Liver (tissue), 8 donors: ENCODE measurements at regions not wholly inside any gene's neighbourhood (a gene's known extent, or its start where the extent isn't known, plus 50 kb on each side); places are given as distances from the start of the nearest gene placed in this dataset.

Source experiments
- DNase-seq: peaks from one replicate; pipeline ENCODE4 v3.0.0-alpha.2; 2017; ENCODE audit warnings: low spot score
- H3K27ac ChIP-seq, 2 donors: one replicate each; pipeline ENCODE4 v1.7.0; 2013; ENCODE audit warnings: inconsistent platforms in 2 of 2, low read length in 2 of 2, control low read depth in 1 of 2, low read depth in 1 of 2, mild to moderate bottlenecking in 1 of 2
- H3K27me3 ChIP-seq, 4 donors: one replicate each; pipeline versions ENCODE4 v1.6.1 to v1.7.0; 2013; ENCODE audit warnings: low read length in 3 of 4, inconsistent platforms in 1 of 4, mild to moderate bottlenecking in 1 of 4, moderate library complexity in 1 of 4; ENCODE audit not compliant: control insufficient read depth in 4 of 4, insufficient read depth in 4 of 4
- H3K36me3 ChIP-seq, 4 donors: one replicate each; pipeline versions ENCODE4 v1.6.1 to v1.7.0; 2013; ENCODE audit warnings: low read length in 3 of 4, mild to moderate bottlenecking in 3 of 4, low read depth in 1 of 4, moderate library complexity in 1 of 4; ENCODE audit not compliant: control insufficient read depth in 4 of 4, insufficient read depth in 3 of 4
- H3K4me1 ChIP-seq, 4 donors: one replicate each; pipeline versions ENCODE4 v1.6.1 to v1.7.0; 2013; ENCODE audit warnings: low read length in 3 of 4, mild to moderate bottlenecking in 3 of 4, moderate library complexity in 1 of 4; ENCODE audit not compliant: control insufficient read depth in 4 of 4, insufficient read depth in 4 of 4
- H3K4me3 ChIP-seq, 3 donors: one replicate each; pipeline versions ENCODE4 v1.6.1 to v1.7.0; 2013; ENCODE audit warnings: low read length in 3 of 3, control low read depth in 1 of 3, low read depth in 1 of 3, mild to moderate bottlenecking in 1 of 3
- H3K9ac ChIP-seq, 2 donors: one replicate each; pipeline ENCODE4 v1.7.0; 2013; ENCODE audit warnings: low read length in 2 of 2, mild to moderate bottlenecking in 2 of 2, moderate library complexity in 2 of 2, control low read depth in 1 of 2, low read depth in 1 of 2
- H3K9me3 ChIP-seq, 4 donors: one replicate each; pipeline versions ENCODE4 v1.6.1 to v1.7.0; 2013; ENCODE audit warnings: low read length in 3 of 4; ENCODE audit not compliant: control insufficient read depth in 4 of 4
- ATF3 ChIP-seq: IDR thresholded peaks from 2 replicates; pipeline ENCODE4 v1.6.1; 2016; ENCODE audit warnings: antibody characterized with exemption
- CTCF ChIP-seq: fragments of 150-350 bp; IDR thresholded peaks from 2 replicates; pipeline ENCODE4 v1.5.1; 2017; ENCODE audit warnings: improper control_type of control experiment, low read depth, low read length; ENCODE audit not compliant: missing input control
- GABPA ChIP-seq, 2 donors: IDR thresholded peaks in 1 of 2; conservative IDR thresholded peaks in 1 of 2; 2 replicates each; pipeline ENCODE4 v1.6.1; 2016; ENCODE audit warnings: antibody characterized with exemption in 2 of 2, mild to moderate bottlenecking in 1 of 2, moderate library complexity in 1 of 2
- HNF4A ChIP-seq, 2 donors: conservative IDR thresholded peaks; 2 replicates each; pipeline ENCODE4 v1.6.1; 2016; ENCODE audit warnings: antibody characterized with exemption in 2 of 2, mild to moderate bottlenecking in 2 of 2
- HNF4G ChIP-seq: IDR thresholded peaks from 2 replicates; pipeline ENCODE4 v1.6.1; 2016; ENCODE audit warnings: antibody characterized with exemption
- JUND ChIP-seq, 2 donors: IDR thresholded peaks; 2 replicates each; pipeline ENCODE4 v1.6.1; 2016; ENCODE audit warnings: antibody characterized with exemption in 2 of 2
- MAX ChIP-seq: IDR thresholded peaks from 2 replicates; pipeline ENCODE4 v1.6.1; 2016; ENCODE audit warnings: antibody characterized with exemption
- NR2F2 ChIP-seq: IDR thresholded peaks from 2 replicates; pipeline ENCODE4 v1.6.1; 2016; ENCODE audit warnings: antibody characterized with exemption
- RAD21 ChIP-seq, 2 donors: IDR thresholded peaks; 2 replicates each; pipeline ENCODE4 v1.6.1; 2016; ENCODE audit warnings: antibody characterized with exemption in 2 of 2, mild to moderate bottlenecking in 2 of 2
- REST ChIP-seq: IDR thresholded peaks from 2 replicates; pipeline ENCODE4 v1.6.1; 2016; ENCODE audit warnings: antibody characterized with exemption, mild to moderate bottlenecking
- RXRA ChIP-seq, 2 donors: IDR thresholded peaks; 2 replicates each; pipeline ENCODE4 v1.6.1; 2017 to 2018; ENCODE audit warnings: antibody characterized with exemption in 2 of 2, mild to moderate bottlenecking in 1 of 2
- YY1 ChIP-seq: IDR thresholded peaks from 2 replicates; pipeline ENCODE4 v1.6.1; 2016; ENCODE audit warnings: antibody characterized with exemption, mild to moderate bottlenecking
- ZBTB33 ChIP-seq: IDR thresholded peaks from 2 replicates; pipeline ENCODE4 v1.6.1; 2016; ENCODE audit warnings: antibody characterized with exemption
- WGBS: extraction: QIAGEN DNeasy Blood & Tissue Kit; methylation state at CpG from one replicate; pipeline ENCODE4 v1.1.7; 2013; 5-methylcytosine and 5-hydroxymethylcytosine counted together
- donor health status: healthy.
- donor health status: healthy.
- donor health status: healthy.
- donor health status: healthy.
- donor health status: healthy.

- Histone ChIP-seq H3K36me3 (no peaks in the 10 kb centered on the region), H3K9ac (no peak overlapping the region), H3K9me3 (peaks cover 0 to 2% (median 0%) of the 10 kb centered on the region in 4 donors), H3K27me3 (no peaks in the 10 kb centered on the region), H3K4me3 (no peak overlapping the region), H3K27ac (no peak overlapping the region), H3K4me1 (no peaks in the 10 kb centered on the region)
- no peak for DNase-seq
- WGBS = 73% methylated on average over 7 of the region's 7 CpGs
- TF ChIP-seq MAX = no peak
- TF ChIP-seq GABPA (IDR thresholded peaks at IDR 0.05 in 1 of 2, conservative IDR thresholded peaks at IDR 0.05 in 1 of 2) = no peak
- TF ChIP-seq YY1 = no peak
- TF ChIP-seq HNF4G = no peak
- no peak for TF ChIP-seq JUND (IDR thresholded peaks at IDR 0.05)
- no peak for TF ChIP-seq RXRA (IDR thresholded peaks at IDR 0.05)
- TF ChIP-seq RAD21 (IDR thresholded peaks at IDR 0.05) = no peak
Observed at GRCh38 chr6:87995461-87995860, 52.2 kb upstream of the SPACA1 start.

- DNase-seq = no peak
- H3K27ac ChIP-seq = no peak overlapping the region
- no peaks in the 10 kb centered on the region for H3K36me3 ChIP-seq
- no peaks in the 10 kb centered on the region for H3K4me1 ChIP-seq
- peaks cover 0 to 2% (median 0%) of the 10 kb centered on the region in 4 donors for H3K9me3 ChIP-seq
- no peak for TF ChIP-seq JUND (IDR thresholded peaks at IDR 0.05)
- no peak for TF ChIP-seq HNF4A (conservative IDR thresholded peaks at IDR 0.05)
- TF ChIP-seq CTCF = no peak
- no peak for TF ChIP-seq NR2F2
- WGBS = 96% methylated on average over 5 of the region's 5 CpGs
- H3K9ac ChIP-seq = no peak overlapping the region
- H3K27me3 ChIP-seq = no peaks in the 10 kb centered on the region
- H3K4me3 ChIP-seq = no peak overlapping the region
Observed at GRCh38 chr6:87993356-87993755, 54.3 kb upstream of the SPACA1 start.

- no peak for DNase-seq
- no peak for TF ChIP-seq ATF3
- no peak for TF ChIP-seq RAD21 (IDR thresholded peaks at IDR 0.05)
- TF ChIP-seq REST = no peak
- TF ChIP-seq JUND (IDR thresholded peaks at IDR 0.05) = no peak
- no peak for TF ChIP-seq NR2F2
- no peak for TF ChIP-seq RXRA (IDR thresholded peaks at IDR 0.05)
- TF ChIP-seq MAX = no peak
- TF ChIP-seq HNF4A (conservative IDR thresholded peaks at IDR 0.05) = no peak
- TF ChIP-seq ZBTB33 = no peak
- TF ChIP-seq HNF4G = no peak
- TF ChIP-seq YY1 = no peak
- H3K9ac ChIP-seq = no peak overlapping the region
- H3K9me3 ChIP-seq = peaks cover 0 to 2% (median 0%) of the 10 kb centered on the region in 4 donors
- H3K36me3 ChIP-seq = no peaks in the 10 kb centered on the region
- H3K27me3 ChIP-seq = no peaks in the 10 kb centered on the region
- H3K27ac ChIP-seq = no peak overlapping the region
- no peaks in the 10 kb centered on the region for H3K4me1 ChIP-seq
- WGBS = 90% methylated on average over 3 of the region's 3 CpGs
- no peak overlapping the region for H3K4me3 ChIP-seq
Observed at GRCh38 chr6:87990871-87991270, 56.8 kb upstream of the SPACA1 start.
